ENCODE measurements at regions not wholly inside any gene's neighbourhood (a gene's known extent, or its start where the extent isn't known, plus 50 kb on each side); places are given as distances from the start of the nearest gene placed in this dataset.
A peak's percentile ranks its signal among the peaks of the same experiment; 100 is the strongest.

DNA sequence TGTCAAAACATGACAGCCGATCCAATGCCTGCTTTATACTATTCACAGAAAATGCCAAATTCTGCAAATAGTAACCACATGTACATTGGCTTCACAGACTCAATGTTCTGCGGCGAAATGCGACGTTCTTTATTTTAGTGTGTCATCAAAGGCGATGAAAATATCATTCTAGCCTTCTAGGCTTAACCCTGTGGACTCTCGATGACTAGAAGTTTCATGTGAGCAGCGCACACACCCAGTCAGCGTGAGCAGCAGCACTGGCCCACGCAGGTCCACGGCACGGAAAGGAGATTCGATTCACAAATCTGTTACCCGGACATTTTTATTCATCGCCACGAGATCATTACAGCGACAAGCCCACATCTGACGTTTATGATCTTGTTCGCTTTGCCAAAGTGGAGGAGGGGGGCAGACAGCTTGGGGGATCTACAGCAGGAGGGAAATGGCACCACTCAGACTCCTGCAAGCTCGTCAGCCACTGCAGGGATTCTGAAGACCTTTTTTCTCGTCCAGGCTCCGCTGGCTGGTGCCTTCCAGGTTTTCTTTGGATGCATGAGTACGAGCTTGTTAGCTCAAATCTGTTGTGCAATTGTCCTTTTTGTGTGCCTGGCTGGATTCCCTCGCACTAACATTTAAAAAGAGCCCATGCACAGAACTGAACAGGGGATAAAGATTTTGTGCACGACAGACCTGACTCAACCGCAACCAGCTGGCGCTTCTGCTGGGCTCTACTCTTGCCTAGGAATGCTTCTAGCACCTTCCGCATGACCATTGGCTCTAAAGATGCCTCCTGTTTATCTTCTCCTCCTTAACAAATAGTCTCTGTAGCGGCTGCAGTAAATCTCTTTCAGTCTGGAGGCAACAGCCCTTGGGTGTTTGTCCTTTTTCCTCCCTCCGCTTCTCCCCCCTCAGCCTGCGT, 938.4 kb downstream of the MCTP2 start:
- TF ChIP-seq POLR2A (IDR thresholded peaks at IDR 0.05), result no peak
- TF ChIP-seq, protein P1, sequence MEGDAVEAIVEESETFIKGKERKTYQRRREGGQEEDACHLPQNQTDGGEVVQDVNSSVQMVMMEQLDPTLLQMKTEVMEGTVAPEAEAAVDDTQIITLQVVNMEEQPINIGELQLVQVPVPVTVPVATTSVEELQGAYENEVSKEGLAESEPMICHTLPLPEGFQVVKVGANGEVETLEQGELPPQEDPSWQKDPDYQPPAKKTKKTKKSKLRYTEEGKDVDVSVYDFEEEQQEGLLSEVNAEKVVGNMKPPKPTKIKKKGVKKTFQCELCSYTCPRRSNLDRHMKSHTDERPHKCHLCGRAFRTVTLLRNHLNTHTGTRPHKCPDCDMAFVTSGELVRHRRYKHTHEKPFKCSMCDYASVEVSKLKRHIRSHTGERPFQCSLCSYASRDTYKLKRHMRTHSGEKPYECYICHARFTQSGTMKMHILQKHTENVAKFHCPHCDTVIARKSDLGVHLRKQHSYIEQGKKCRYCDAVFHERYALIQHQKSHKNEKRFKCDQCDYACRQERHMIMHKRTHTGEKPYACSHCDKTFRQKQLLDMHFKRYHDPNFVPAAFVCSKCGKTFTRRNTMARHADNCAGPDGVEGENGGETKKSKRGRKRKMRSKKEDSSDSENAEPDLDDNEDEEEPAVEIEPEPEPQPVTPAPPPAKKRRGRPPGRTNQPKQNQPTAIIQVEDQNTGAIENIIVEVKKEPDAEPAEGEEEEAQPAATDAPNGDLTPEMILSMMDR (IDR thresholded peaks at IDR 0.05), result no peak
- Histone ChIP-seq H3K27ac (peak overlapping the region in 2 of 4 donors; percentile 22 to 56), H3K36me3 (no peaks in the 10 kb centered on the region), H3K9me3 (no peaks in the 10 kb centered on the region), H3K4me3 (peak overlapping the region in 1 of 4 donors; percentile 21), H3K4me1 (no peaks in the 10 kb centered on the region), H3K27me3 (peaks cover 0 to 4% (median 0%) of the 10 kb centered on the region in 4 donors)
- 48 to 63% methylated on average over 30 to 31 of the region's 31 CpGs for WGBS, 2 donors
- intact Hi-C loops (cut with DNase I), result no loop called here
- DNase-seq, result no peak

DNA sequence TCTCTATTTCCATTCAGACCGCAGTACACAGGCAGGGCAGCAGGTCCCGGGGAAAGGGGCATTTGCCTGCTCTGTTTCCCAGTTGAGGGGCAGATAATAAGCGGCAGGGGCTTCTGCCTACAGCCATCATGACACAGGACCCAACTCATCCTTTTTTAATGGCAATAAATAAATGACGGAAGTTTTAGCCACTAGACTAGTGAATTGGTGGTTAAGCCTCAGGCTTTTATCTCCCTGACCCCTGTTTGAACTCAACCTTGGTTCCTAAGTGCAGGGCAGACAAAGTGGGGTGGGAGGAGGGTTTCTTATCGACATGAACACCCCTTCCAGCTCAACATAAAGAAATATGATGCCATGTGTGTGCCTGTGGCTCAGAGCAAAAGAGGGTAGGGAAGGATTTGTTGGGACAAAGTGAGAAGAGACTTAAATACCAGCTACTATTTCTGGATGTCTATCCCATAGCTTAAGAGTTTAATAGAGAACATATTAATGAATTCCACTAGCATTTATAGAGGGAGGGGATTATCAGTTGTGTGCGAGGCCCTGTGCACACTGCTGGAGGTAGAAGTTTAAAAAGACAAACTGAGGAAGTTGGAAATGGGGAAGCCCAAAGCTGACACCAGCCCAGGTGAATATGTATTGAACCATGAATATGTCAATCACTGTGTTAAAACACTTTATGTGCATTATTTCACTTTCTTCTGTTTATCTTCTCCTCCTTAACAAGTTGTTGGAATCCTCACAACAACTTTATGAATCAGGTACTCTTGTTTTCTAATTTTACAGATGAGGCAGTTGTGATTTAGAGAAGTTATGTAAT, 939.4 kb downstream of the MCTP2 start:
- DNase-seq, result no peak
- intact Hi-C loops (cut with DNase I), result no loop called here
- TF ChIP-seq POLR2A (IDR thresholded peaks at IDR 0.05), result no peak
- TF ChIP-seq, protein P1 (IDR thresholded peaks at IDR 0.05), result no peak
- H3K36me3 ChIP-seq, result no peaks in the 10 kb centered on the region
- no peak overlapping the region for H3K4me3 ChIP-seq
- H3K27me3 ChIP-seq, result peaks cover 0 to 4% (median 0%) of the 10 kb centered on the region in 4 donors
- H3K27ac ChIP-seq, result peak overlapping the region in 2 of 4 donors; percentile 22 to 56
- 47 to 49% methylated on average over 6 of the region's 6 CpGs for WGBS, 2 donors
- H3K4me1 ChIP-seq, result no peaks in the 10 kb centered on the region
- no peaks in the 10 kb centered on the region for H3K9me3 ChIP-seq

DNA sequence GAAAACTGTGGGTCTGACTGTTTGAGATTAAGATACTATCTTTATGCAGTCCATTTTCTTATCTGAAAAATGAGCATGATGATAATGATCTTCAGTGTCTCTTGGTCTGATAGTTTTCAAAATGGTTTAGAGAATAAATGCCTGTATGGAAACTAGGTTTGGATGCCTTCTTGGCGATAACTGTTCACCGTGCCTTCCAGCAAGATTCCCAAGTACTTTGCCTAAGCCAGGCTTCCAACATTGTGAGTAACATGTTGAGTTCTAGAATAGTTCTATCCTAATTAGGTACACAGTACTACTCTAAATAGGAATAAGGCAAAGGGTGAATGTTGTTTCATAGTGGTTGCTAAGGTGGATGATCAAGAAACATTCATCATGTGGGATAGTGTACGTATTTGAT, 940.2 kb downstream of the MCTP2 start:
- Histone ChIP-seq H3K4me3 (no peak overlapping the region), H3K36me3 (no peaks in the 10 kb centered on the region), H3K9me3 (no peaks in the 10 kb centered on the region), H3K27ac (no peak overlapping the region), H3K27me3 (peaks cover 0 to 4% (median 0%) of the 10 kb centered on the region in 4 donors), H3K4me1 (no peaks in the 10 kb centered on the region)
- 86 to 94% methylated on average over 3 of the region's 3 CpGs for WGBS, 2 donors
- DNase-seq, result no peak
- TF ChIP-seq, protein P1 (IDR thresholded peaks at IDR 0.05), result no peak
- no peak for TF ChIP-seq POLR2A (IDR thresholded peaks at IDR 0.05)
- intact Hi-C loops (cut with DNase I), result no loop called here

DNA sequence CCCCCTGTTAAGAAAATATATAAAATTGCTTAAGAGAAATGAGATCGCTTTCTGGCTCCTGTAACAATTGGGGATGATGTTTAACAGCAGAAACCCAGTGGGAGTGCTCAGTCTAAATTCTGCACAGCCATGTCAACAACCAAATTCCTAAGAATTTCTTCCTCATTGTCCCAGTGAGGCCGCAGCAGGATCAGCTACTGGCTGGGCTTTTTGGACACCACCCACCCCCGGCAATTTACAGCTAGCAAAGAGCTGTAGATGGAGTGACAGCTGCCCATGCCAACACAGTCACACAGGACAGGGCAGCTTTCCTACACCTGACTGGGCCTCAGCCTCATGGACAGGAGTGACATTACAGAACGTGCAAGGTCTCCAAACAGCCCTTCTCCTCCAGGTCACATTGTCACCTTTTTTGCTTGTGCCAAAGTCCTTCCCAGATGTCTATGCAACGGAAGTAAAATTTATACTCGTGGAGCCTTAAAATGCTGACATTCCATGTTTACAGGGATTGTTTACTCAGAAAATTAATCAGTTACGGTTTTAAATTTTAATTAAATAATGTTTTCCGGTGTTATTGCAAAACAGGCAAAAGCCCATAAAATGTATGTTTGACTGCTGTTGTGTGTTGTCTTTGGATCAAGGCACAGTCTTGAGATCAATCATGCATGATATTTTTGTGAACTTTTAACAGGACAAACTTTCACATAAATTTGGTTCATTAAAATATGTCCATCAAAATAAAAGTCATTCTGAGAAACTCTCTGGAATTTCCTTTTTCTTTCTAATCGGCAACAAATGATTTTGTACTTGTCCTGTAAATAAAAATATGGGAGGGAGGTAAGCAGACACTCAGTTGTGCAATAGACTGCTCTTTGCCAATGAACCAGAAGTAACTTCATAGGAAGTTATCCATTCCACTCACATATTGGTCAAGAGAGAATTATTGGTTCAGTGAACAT, 943.2 kb downstream of the MCTP2 start:
- peaks cover 0 to 2% (median 0%) of the 10 kb centered on the region in 3 donors for H3K9me3 ChIP-seq
- 63 to 66% methylated on average over 9 of the region's 9 CpGs for WGBS, 2 donors
- no peaks in the 10 kb centered on the region for H3K36me3 ChIP-seq
- DNase-seq, result no peak
- no peak for TF ChIP-seq POLR2A (IDR thresholded peaks at IDR 0.05)
- TF ChIP-seq, protein P1 (IDR thresholded peaks at IDR 0.05), result no peak
- no peaks in the 10 kb centered on the region for H3K4me1 ChIP-seq
- H3K27ac ChIP-seq, result peak overlapping the region in 2 of 4 donors; percentile 43 to 55
- H3K27me3 ChIP-seq, result peaks cover 0 to 4% (median 0%) of the 10 kb centered on the region in 4 donors
- intact Hi-C loops (cut with DNase I), result no loop called here
- H3K4me3 ChIP-seq, result no peak overlapping the region
